T-cell (primary cell): ENCODE measurements at regions not wholly inside any gene's neighbourhood (a gene's known extent, or its start where the extent isn't known, plus 50 kb on each side); places are given as distances from the start of the nearest gene placed in this dataset.

Source experiments
- ATAC-seq, 4 experiments: fragments of 200-7000 bp in 3 of 4; fragments of 150-1000 bp in 1 of 4; cut with Tn5 transposase; replicated peaks in 1 of 4; 1 replicate in 3 of 4; 2 replicates in 1 of 4; pipeline ENCODE4 v1.10.0; 2021; ENCODE audit warnings: moderate library complexity in 3 of 4, mild to moderate bottlenecking in 2 of 4, moderate number of reproducible peaks in 1 of 4
- CTCF ChIA-PET, 2 donors: fragments of 300-600 bp; sonication (Branson Sonifier 250); formaldehyde crosslinking; loops; one replicate each; lab custom pipeline; 2022; ENCODE audit warnings: antibody characterized with exemption in 2 of 2; lab: Charles Lee
- POLR2A ChIA-PET, 2 donors: fragments of 300-600 bp; sonication (Branson Sonifier 250); formaldehyde crosslinking; loops; one replicate each; lab custom pipeline; 2022; ENCODE audit warnings: antibody characterized with exemption in 2 of 2; lab: Charles Lee
- DNase-seq, 35 experiments: peaks; one replicate each; pipeline versions ENCODE4 v3.0.0 to v3.0.0-alpha.2; 2013 to 2023
- H3K27ac ChIP-seq: one replicate; pipeline ENCODE4 v1.5.1; 2013; ENCODE audit warnings: low read length
- H3K27me3 ChIP-seq, 2 experiments: replicated peaks in 1 of 2; 1 replicate in 1 of 2; 2 replicates in 1 of 2; pipeline versions ENCODE4 v1.6.1 to v1.7.0; 2013; ENCODE audit warnings: low read length in 1 of 2, mixed read lengths in 1 of 2; ENCODE audit not compliant: control insufficient read depth in 2 of 2, insufficient read depth in 2 of 2; ENCODE audit errors: extremely low read depth in 1 of 2
- H3K36me3 ChIP-seq, 2 donors: 1 replicate in 1 of 2; 2 replicates in 1 of 2; pipeline versions ENCODE4 v1.6.1 to v1.7.0; 2013; ENCODE audit warnings: low read length in 1 of 2; ENCODE audit not compliant: control insufficient read depth in 2 of 2, insufficient read depth in 1 of 2; ENCODE audit errors: extremely low read depth in 1 of 2
- H3K4me1 ChIP-seq, 2 experiments: 1 replicate in 1 of 2; 2 replicates in 1 of 2; pipeline versions ENCODE4 v1.6.1 to v1.7.0; 2013; ENCODE audit warnings: low read length in 2 of 2, mixed read lengths in 1 of 2; ENCODE audit not compliant: insufficient read depth in 2 of 2, control insufficient read depth in 1 of 2; ENCODE audit errors: extremely low read depth in 1 of 2
- H3K4me3 ChIP-seq, 2 donors: 1 replicate in 1 of 2; 2 replicates in 1 of 2; pipeline versions ENCODE4 v1.5.1 to v1.7.0; 2013; ENCODE audit warnings: mild to moderate bottlenecking in 2 of 2, low read length in 1 of 2, moderate library complexity in 1 of 2; ENCODE audit not compliant: control insufficient read depth in 1 of 2; ENCODE audit errors: extremely low read depth in 1 of 2
- H3K9me3 ChIP-seq: 2 replicates; pipeline ENCODE4 v1.7.0; 2013
- H3K27ac Mint-ChIP-seq, 2 donors: one replicate each; pipeline ENCODE4 v1.8.0; 2020 to 2021; ENCODE audit warnings: mild to moderate bottlenecking in 2 of 2, mixed read lengths in 2 of 2
- H3K27me3 Mint-ChIP-seq, 2 donors: one replicate each; pipeline ENCODE4 v1.8.0; 2021 to 2022; ENCODE audit warnings: mixed read lengths in 2 of 2
- H3K36me3 Mint-ChIP-seq: one replicate; pipeline ENCODE4 v1.8.0; 2021; ENCODE audit warnings: mixed read lengths
- H3K4me1 Mint-ChIP-seq, 3 donors: one replicate each; pipeline ENCODE4 v1.8.0; 2020 to 2022; ENCODE audit warnings: mixed read lengths in 3 of 3, mild to moderate bottlenecking in 1 of 3
- H3K4me3 Mint-ChIP-seq, 3 donors: one replicate each; pipeline ENCODE4 v1.8.0; 2020 to 2022; ENCODE audit warnings: mild to moderate bottlenecking in 3 of 3, mixed read lengths in 3 of 3, moderate library complexity in 3 of 3
- H3K9me3 Mint-ChIP-seq, 3 donors: one replicate each; pipeline ENCODE4 v1.8.0; 2020 to 2022; ENCODE audit warnings: mixed read lengths in 3 of 3
- WGBS: methylation state at CpG from one replicate; pipeline ENCODE4 v1.1.5; 2013; ENCODE audit warnings: missing lambda C conversion rate; ENCODE audit not compliant: insufficient coverage; 5-methylcytosine and 5-hydroxymethylcytosine counted together

- POLR2A ChIA-PET: no interaction called here
- peaks cover 2 to 9% (median 2%) of the 10 kb centered on the region in 3 donors for H3K9me3 Mint-ChIP-seq
- CTCF ChIA-PET: no interaction called here
Observed at GRCh38 chr13:34217343-34218025, 399.5 kb downstream of the RFC3 start.

GRCh38 chr13:34223984-34224383, 406.0 kb downstream of the RFC3 start:
- H3K4me1 ChIP-seq: no peaks in the 10 kb centered on the region
- Mint-ChIP-seq H3K27ac (no peak overlapping the region), H3K4me3 (no peak overlapping the region), H3K36me3 (no peaks in the 10 kb centered on the region), H3K9me3 (peaks cover 0 to 9% (median 7%) of the 10 kb centered on the region in 3 donors), H3K27me3 (no peaks in the 10 kb centered on the region), H3K4me1 (no peaks in the 10 kb centered on the region)
- H3K4me3 ChIP-seq: no peak overlapping the region
- no peaks in the 10 kb centered on the region for H3K27me3 ChIP-seq
- DNase-seq (no peak), ATAC-seq (no peak)
- no peaks in the 10 kb centered on the region for H3K36me3 ChIP-seq
- no peaks in the 10 kb centered on the region for H3K9me3 ChIP-seq
- no peak overlapping the region for H3K27ac ChIP-seq
- no CpG with 5 or more reads among the region's 2 CpGs for WGBS
- ChIA-PET POLR2A (no interaction called here), CTCF (no interaction called here)

More at GRCh38 chr13:34217343-34218025, 399.5 kb downstream of the RFC3 start:
- no peak overlapping the region for H3K27ac Mint-ChIP-seq
- Histone ChIP-seq H3K36me3 (no peaks in the 10 kb centered on the region), H3K4me3 (no peak overlapping the region), H3K9me3 (no peaks in the 10 kb centered on the region), H3K27me3 (no peaks in the 10 kb centered on the region), H3K27ac (no peak overlapping the region), H3K4me1 (no peaks in the 10 kb centered on the region)
- H3K4me3 Mint-ChIP-seq: no peak overlapping the region
- ATAC-seq: no peak
- H3K27me3 Mint-ChIP-seq: no peaks in the 10 kb centered on the region
- no peaks in the 10 kb centered on the region for H3K36me3 Mint-ChIP-seq
- WGBS: 85% methylated on average over 3 of the region's 12 CpGs
- H3K4me1 Mint-ChIP-seq: no peaks in the 10 kb centered on the region
- no peak for DNase-seq

- H3K4me1 Mint-ChIP-seq: no peaks in the 10 kb centered on the region
- Histone ChIP-seq H3K4me3 (no peak overlapping the region), H3K9me3 (no peaks in the 10 kb centered on the region), H3K27ac (no peak overlapping the region), H3K36me3 (no peaks in the 10 kb centered on the region), H3K27me3 (no peaks in the 10 kb centered on the region), H3K4me1 (no peaks in the 10 kb centered on the region)
- H3K27me3 Mint-ChIP-seq: no peaks in the 10 kb centered on the region
- ATAC-seq (no peak), DNase-seq (no peak)
- 93% methylated on average over 6 of the region's 10 CpGs for WGBS
- no peak overlapping the region for H3K27ac Mint-ChIP-seq
- H3K36me3 Mint-ChIP-seq: no peaks in the 10 kb centered on the region
- POLR2A ChIA-PET: no interaction called here
- peaks cover 0 to 9% (median 7%) of the 10 kb centered on the region in 3 donors for H3K9me3 Mint-ChIP-seq
- H3K4me3 Mint-ChIP-seq: no peak overlapping the region
- CTCF ChIA-PET: no interaction called here
Observed at GRCh38 chr13:34224877-34225276, 406.9 kb downstream of the RFC3 start.

- Histone ChIP-seq H3K27me3 (no peaks in the 10 kb centered on the region), H3K9me3 (no peaks in the 10 kb centered on the region), H3K27ac (no peak overlapping the region), H3K4me3 (no peak overlapping the region), H3K4me1 (no peaks in the 10 kb centered on the region), H3K36me3 (no peaks in the 10 kb centered on the region)
- ATAC-seq: no peak
- Mint-ChIP-seq H3K4me3 (no peak overlapping the region), H3K9me3 (peaks cover 5 to 18% (median 14%) of the 10 kb centered on the region in 3 donors), H3K27me3 (no peaks in the 10 kb centered on the region), H3K36me3 (no peaks in the 10 kb centered on the region), H3K27ac (no peak overlapping the region), H3K4me1 (no peaks in the 10 kb centered on the region)
- ChIA-PET CTCF (no interaction called here), POLR2A (no interaction called here)
- DNase-seq: no peak
Observed at GRCh38 chr13:34230271-34230670, 412.3 kb downstream of the RFC3 start.

- H3K9me3 Mint-ChIP-seq: peaks cover 0 to 10% (median 0%) of the 10 kb centered on the region in 3 donors
- Histone ChIP-seq H3K27me3 (no peaks in the 10 kb centered on the region), H3K27ac (no peak overlapping the region), H3K4me3 (no peak overlapping the region), H3K9me3 (no peaks in the 10 kb centered on the region), H3K36me3 (no peaks in the 10 kb centered on the region), H3K4me1 (no peaks in the 10 kb centered on the region)
- H3K27ac Mint-ChIP-seq: no peak overlapping the region
- WGBS: 30% methylated on average over 1 of the region's 5 CpGs
- CTCF ChIA-PET: no interaction called here
- ATAC-seq: no peak
- no peaks in the 10 kb centered on the region for H3K4me1 Mint-ChIP-seq
- DNase-seq: no peak
- no peaks in the 10 kb centered on the region for H3K36me3 Mint-ChIP-seq
- no peak overlapping the region for H3K4me3 Mint-ChIP-seq
- H3K27me3 Mint-ChIP-seq: no peaks in the 10 kb centered on the region
- POLR2A ChIA-PET: no interaction called here
Observed at GRCh38 chr13:34241332-34241731, 423.4 kb downstream of the RFC3 start.

- H3K9me3 ChIP-seq: no peaks in the 10 kb centered on the region
- H3K36me3 Mint-ChIP-seq: no peaks in the 10 kb centered on the region
- ATAC-seq: no peak
- no peaks in the 10 kb centered on the region for H3K4me1 Mint-ChIP-seq
- ChIA-PET CTCF (no interaction called here), POLR2A (no interaction called here)
- H3K27ac Mint-ChIP-seq: no peak overlapping the region
- no peak overlapping the region for H3K27ac ChIP-seq
- no peaks in the 10 kb centered on the region for H3K36me3 ChIP-seq
- H3K4me3 ChIP-seq: no peak overlapping the region
- no peak overlapping the region for H3K4me3 Mint-ChIP-seq
- DNase-seq: no peak
- H3K27me3 ChIP-seq: no peaks in the 10 kb centered on the region
- H3K27me3 Mint-ChIP-seq: no peaks in the 10 kb centered on the region
- WGBS: 67% methylated on average over 1 of the region's 3 CpGs
- no peaks in the 10 kb centered on the region for H3K4me1 ChIP-seq
- peaks cover 0 to 10% (median 10%) of the 10 kb centered on the region in 3 donors for H3K9me3 Mint-ChIP-seq
Observed at GRCh38 chr13:34243403-34243802, 425.5 kb downstream of the RFC3 start.

GRCh38 chr13:34246511-34246910, 428.6 kb downstream of the RFC3 start:
- Histone ChIP-seq H3K27me3 (no peaks in the 10 kb centered on the region), H3K27ac (no peak overlapping the region), H3K36me3 (no peaks in the 10 kb centered on the region), H3K4me3 (no peak overlapping the region), H3K9me3 (no peaks in the 10 kb centered on the region), H3K4me1 (no peaks in the 10 kb centered on the region)
- no peak for DNase-seq
- Mint-ChIP-seq H3K36me3 (no peaks in the 10 kb centered on the region), H3K9me3 (peaks cover 0 to 13% (median 4%) of the 10 kb centered on the region in 3 donors), H3K27ac (no peak overlapping the region), H3K27me3 (no peaks in the 10 kb centered on the region), H3K4me1 (no peaks in the 10 kb centered on the region), H3K4me3 (no peak overlapping the region)
- no peak for ATAC-seq
- CTCF ChIA-PET: no interaction called here
- POLR2A ChIA-PET: no interaction called here
- no CpG with 5 or more reads among the region's 2 CpGs for WGBS
